Suppressor macrophage (primary cell): ENCODE measurements at regions not wholly inside any gene's neighbourhood (a gene's known extent, or its start where the extent isn't known, plus 50 kb on each side); places are given as distances from the start of the nearest gene placed in this dataset.
"Not testable (repeated sequence)": the region's sequence is repeated elsewhere in the genome, so short reads cannot be mapped to it uniquely, and the experiment has no call there.

ENCODE experiments used
- DNase-seq, 4 experiments: peaks; one replicate each; pipeline ENCODE4 v3.0.0-alpha.2; 2020 to 2022

DNA sequence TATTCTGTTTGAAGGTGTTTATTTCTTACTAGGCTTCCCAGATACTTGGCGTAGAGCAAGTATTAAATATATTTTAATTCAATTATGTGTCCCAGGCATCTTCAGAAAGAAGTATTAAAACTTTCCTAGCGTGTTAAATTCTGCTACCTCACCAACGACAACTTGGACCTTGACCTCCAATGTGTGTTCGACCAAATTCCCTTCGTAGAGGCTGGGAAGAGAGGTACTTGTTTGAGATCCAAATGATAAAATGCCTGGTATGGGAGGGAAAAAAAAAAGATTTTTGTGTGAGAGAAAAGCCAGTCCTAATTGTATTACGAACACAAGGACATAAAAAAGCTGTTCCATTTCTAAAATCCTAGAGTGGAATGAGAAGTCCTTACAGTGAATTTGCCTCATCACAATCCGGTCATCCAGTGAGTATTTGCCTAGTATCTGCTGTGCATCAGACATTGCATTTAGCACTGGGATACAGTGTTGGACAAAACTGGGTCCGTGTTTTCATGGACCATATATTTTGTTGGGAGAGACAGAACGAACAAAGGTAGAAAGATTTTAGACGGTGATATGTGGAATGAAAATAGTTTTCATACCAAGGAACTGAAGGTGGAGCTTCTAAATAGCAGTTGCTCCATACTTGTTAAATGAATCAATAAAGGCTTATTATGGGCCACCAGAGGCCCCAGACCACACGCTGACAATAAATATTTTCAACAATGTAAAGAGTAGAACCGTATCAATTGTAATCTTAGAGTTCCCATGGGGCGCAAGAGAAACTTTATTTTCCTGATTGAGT is 103.1 kb downstream of the KIF4B start:
- no peak for DNase-seq

DNA sequence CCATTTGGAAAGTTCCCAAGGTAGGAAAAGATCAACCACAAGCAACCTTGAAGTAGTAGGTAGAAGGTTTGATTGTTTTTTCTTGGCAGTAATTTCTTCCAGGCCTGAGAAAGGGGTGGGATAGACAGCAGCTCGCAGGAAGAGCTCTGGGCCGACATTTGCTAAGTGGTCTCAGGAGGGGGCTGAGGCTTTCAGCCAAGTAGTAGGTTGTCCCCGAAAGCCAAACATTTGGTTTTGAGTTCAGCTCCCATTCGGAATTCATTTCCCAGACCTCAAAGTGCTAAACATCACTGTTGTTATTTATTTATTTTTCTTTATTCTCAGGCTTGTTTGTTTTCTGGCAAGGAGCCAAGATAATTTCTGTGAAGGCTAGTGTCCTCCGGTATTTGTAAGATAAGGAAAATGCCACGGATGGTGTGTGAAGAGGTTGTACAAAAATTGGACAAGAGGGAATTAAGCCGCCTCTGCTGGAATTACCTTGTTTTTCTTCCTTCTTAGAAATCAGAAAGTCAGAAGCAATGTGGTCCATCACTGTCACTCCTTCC is 112.1 kb downstream of the KIF4B start:
- DNase-seq: no peak

DNA sequence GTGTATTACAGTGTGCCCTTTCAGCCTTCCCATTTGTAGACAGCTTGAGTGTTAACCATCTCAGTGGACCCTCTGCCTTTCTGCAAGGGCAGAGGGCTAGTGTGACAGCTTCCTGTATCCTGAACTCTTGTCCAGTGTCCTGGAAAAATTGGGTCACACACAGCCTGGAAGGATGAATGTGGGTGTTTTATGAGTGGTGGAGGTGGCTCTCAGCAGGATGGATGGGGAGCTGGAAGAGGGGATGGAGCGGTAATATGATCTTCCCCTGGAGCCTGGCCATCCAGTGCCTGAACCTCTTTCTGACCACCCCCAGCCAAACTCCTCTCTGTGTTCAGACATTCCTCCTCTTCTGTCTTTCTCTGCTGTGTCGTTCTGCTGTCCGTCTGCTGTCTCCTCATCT is 113.0 kb downstream of the KIF4B start:
- no peak for DNase-seq

DNA sequence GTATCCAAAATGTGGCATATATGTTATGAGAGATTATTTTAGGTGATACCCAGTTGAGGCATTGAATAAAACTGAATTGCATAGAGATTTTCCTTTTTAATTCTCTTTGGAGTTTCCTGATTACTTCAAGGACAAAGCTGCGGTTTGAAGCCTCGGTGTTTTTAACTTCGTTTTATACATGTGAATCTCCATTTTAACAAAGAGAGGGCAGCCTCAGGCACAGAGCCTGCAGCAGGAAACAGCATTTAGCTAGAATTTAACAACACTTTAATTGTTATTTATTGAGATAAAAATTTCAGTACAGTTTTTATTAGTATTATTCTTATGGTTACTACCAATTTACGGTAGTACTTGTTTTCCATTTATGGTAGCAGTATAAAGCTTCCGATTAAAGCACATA is 114.0 kb downstream of the KIF4B start:
- DNase-seq: no peak

DNA sequence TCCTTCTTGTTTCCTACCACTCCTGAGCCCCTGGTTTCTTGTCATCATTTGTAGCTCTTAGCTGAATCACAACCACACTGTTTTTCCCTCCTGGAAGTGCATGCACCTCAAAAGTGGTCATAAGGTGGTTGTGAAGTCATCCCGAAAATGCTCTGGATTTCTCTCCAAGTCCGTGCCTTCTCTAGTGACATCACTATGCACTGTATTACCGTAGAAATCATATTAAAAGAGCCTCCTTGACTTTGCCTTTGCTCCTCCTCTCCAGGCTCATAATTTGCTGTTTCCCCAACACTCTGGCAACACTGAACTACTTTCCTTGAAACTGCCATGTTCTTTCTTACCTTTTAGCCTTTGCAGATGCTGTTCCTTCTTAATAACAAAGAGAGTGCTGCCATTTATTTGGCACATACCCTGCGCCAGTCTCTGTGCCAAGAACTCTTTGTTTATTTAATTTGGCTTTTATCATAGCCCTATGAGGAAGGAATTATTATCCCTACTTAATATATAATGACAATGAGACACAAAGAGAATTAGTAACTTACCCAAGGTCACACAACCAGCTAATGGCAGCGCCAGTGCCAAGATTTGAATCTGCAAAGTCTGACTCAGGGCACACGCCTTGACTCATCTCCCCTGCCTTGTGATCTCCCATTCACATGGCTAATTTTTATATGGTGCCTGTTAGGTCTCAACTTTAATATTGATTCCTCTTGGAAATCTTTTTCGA is 115.4 kb downstream of the KIF4B start:
- DNase-seq: no peak

DNA sequence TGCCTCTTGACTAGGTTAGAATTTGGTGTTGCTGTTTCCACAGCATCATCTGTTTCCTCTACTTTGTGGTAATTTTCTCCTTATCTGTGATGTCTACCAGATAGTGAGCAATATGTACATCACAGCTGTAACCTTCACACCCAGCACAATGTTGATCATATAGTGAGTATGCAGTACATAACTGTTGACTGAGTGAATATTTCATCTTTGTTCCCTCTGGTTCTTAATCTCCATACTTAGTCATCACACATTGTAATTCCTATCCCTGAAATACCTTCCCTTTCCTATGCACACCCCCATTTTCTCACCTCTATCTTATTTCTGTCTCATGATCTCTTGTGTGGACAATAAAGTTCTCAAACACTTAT is 115.9 kb downstream of the KIF4B start:
- no peak for DNase-seq

DNA sequence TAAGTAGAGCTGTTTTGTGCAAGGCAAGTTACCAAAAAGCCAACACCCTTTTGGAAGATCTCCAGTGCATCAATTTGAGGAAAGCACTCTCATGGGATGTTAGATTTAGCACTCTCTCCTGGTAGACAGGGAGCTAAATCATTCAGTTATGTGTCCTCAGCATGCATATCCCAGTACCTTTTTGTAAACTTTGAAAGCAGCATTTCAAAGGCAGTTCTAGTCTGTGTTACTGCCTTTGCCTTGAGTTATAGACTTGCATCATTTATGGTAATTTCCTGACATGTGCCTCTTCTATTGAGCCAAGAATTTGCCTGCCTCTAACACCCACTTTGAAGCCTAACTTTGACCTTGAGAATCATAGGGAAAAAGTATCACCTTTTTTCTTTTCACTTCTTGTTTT is 120.6 kb downstream of the KIF4B start:
- DNase-seq: no peak

DNA sequence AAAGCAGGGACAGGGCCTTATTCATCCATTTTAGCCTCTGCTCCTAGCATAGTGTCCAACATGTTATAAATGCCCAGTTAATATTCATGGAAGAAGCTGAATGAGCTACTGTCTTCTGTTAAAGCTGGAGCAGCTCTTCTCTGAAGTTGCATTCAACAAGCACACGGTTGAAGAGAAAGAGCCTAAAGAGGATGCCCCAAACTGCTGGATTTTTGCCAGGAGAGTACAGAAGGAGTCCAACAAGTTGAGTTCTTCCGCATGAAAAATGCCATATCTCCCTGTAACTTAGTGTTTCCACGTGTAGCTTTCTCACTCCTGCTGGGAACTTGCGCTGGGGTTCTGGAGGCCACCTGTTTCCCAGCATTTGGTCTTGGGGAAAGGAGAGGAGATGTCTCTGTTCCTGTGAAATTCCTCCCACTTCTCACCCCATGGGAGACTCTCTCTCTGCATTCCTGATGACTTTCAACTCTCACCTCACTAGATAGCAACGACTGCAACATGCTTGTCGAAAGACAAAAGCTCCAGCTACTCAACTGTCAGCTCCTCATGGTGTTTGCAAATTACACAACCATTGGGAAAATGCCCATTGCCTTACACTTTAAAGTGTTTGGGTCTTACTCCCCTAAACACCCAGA is 122.8 kb downstream of the KIF4B start:
- no peak for DNase-seq

DNA sequence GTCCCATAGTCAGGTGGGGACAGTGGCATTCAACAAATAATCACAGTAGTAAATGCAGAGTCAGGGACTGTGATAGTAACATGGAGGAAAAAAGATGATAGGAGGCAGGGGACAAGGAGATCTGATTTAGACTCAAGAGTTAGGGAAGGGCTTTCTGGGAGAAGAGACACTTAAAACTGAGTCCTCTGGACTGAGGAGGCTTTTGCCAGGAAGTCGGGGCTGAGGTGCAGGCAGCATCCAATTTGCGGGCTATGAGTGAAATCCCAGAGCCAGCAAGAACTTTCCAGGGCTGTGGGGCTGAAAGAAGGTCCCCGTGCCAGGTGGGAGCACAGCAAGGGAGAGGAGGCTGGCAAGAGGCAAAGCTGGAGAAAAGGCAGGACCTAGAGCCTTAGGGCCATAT is 124.1 kb downstream of the KIF4B start:
- DNase-seq: no peak

DNA sequence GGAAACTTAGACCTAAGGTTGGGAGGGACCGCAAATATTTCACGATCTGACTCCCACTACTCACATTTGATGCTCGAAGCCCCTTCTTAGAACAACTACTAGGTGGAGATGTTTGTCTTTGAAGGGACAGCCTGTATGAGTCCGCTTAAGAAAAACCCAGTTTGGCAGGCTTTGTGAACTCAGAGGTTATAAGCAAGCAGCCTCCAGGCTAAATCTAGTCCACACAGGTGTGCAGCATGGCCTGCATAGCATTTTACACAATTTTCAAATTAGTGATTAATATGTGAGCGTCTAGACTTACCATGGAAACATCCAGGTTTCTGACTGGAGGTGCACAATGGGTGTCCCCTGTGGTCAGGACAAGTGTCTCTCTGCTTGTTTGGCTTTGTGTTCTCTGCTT is 127.1 kb downstream of the KIF4B start:
- no peak for DNase-seq

DNA sequence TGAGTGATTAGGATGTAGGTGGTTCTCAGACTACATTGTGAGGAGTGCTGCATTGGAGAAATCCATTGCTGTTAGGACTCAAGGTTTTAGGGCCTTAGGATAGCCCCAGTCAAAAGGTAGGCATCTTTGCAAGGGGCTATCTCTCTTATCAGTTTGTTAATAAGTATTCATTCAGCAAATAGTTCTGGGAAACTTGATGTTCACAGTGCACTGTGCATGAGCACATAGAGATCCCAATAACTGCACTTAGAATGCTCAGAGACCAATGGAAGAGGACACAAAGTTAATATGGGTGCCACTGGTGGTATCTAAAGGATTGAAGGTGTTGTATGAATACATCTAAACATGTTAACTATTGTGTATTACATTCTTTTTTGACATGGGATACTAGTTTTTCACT is 131.4 kb downstream of the KIF4B start:
- DNase-seq: no peak

DNA sequence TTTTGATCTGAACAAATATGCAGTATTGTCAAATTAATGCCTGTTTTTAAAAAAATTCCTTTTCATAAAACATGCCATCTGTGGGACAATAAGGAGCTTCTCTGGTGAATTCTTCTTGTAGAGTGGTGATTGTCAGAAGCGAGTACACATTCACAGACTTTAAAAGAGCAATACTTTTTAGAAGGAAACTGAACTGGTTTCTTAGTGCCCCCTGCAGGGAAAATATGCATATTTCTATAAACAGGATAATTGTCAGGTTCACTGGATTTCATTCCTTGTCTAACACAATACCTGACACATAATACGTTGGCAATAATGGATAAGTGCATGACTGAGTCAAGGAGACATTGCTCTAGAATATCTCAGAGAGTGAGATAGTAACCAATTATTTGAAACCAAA is 133.7 kb downstream of the KIF4B start:
- peak in 2 of 4 experiments; percentile 3 to 6 for DNase-seq

DNA sequence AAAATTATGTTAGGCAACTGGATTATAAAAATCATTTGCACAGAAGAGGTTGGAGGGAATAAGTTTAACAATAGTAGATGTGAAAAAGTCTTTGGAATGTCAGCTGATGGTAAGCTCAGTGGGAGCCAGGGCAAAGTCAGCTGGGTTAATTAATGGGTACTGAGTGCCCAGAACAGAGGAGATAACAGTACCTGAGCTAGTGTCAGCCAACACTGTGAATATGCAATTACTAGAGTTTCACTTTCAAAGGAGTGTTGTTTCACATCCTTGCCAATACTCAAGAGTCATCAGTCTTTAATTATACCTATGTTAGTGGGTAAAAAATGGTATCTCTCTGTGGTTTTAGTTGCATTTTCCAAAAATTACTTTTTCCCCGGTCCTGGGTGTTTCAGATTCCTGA is 135.1 kb downstream of the KIF4B start:
- no peak for DNase-seq

DNA sequence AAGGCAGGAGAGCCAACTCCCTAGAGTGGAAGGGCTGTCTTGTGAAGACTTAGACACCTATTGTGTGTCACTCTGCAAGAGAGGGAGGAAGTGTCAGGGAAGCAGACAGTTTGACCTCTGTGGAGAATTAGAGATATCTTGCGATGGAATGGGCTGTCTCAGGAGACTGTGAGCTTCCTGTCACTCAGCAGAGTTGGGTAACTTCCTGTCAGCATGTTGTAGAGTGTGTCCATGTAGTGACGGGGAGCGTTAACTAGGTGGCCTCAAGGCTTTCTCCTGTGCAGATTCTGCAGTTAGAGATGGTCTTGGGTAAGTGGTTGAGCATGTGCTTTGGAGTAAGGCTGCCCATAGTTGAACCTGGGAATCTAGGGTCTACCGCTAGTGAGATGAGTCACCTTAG is 136.5 kb downstream of the KIF4B start:
- DNase-seq: peak in 3 of 4 experiments; percentile 3 to 11 (median 5)

DNA sequence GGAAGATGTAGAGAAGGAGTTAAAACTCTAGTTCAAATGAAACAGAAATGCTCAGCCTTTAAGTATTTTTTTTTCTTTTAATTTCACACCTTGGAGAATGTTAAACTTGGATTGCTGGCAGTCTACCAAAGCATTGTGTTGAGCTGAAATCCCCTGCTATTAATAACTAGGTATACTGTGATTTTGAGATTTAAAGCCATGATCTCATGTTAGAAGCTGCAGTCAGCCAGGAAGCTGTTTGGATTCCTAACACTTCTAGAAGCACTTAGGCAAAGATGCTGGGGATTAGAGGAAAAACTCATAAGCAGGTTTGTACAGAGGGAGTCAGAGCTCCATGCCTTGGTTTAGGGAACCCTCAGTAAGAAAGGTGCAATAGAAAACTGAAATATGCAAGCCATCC is 141.4 kb downstream of the KIF4B start:
- DNase-seq: no peak

DNA sequence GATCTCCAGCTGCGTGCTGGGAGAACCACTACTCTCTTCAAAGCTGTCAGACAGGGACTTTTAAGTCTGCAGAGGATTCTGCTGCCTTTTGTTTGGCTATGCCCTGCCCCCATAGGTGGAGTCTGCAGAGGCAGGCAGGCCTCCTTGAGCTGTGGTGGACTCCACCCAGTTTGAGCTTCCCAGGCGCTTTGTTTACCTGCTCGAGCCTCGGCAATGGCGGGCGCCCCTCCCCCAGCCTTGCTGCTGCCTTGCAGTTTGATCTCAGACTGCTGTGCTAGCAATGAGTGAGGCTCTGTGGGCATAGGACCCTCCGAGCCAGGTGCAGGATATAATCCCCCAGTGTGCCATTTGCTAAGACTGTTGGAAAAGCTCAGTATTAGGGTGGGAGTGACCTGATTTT is 149.5 kb downstream of the KIF4B start:
- not testable (repeated sequence) for DNase-seq

DNA sequence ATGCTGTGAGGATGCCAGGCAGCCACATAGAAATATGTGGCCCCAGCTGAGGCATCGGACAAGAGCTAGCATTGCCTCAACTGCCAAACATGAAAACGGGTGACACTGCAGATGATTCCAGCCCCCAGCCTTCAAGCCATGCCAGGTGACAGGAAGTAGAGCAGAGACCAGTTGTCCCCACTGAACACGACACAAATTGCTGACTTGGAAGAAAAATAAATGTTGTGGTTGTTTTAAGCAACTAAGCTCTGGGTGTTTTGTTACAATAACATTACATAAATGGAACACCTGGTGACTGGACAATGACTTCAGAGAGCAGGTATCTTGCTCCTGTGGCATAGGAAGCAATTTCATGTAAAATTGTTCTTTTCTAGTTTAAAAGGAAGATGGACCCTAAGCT is 154.2 kb downstream of the KIF4B start:
- no peak for DNase-seq

DNA sequence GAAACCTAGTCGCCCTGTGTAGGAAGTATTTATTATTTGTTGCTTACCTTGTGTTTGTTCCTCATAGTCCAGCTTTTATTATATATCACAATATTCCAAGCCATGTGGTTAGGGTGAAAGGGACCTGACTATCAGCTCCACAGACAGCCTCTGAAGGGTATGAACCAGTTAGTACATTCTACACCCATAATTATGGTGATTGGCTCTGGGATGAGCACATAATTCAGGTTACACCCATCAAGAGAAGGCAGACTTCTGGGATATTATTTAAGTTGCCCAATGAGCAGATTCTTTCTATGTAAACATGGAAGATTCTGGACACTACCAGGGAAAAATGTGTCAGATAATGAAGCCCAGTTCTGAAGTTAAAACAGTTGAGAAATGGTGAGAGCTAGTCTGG is 168.0 kb downstream of the KIF4B start:
- DNase-seq: no peak

DNA sequence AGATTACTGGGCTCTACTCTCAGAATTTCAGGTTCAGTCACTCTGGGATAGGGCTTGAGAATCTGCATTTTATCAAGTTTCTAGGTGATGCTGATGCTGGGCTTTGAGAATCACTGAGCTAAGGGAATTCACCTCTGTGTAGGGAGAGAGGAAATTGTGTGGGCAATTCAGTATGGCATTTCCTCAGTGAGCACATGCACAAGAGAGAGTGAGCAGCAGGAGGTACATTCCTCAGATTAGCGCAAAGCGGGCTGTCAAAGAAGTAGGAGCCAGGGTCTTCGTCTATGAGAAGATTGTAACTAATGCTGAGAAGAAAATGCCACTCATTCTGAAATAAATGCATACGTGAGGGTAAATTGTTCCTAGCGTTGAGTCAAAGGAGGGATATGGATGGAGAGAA is 175.9 kb downstream of the KIF4B start:
- no peak for DNase-seq

DNA sequence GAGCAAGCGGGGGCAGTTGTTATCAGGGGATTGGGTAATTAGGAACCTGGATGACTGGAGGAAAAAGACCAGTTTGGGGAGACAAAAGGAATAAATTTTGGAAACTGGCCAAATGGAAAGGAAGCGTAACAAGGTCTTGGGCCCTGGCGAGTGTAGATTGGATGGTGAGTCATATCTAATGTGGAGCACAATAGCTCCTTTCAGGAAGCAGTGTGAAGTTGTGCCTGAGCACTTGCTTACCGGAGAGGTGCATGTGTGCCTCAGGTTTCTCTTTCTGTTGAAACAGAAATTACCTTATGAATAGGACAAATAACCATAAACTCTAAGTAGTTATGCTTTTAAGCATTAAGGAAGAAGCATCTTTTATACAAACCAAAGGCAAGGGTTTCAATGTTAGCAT is 176.4 kb downstream of the KIF4B start:
- no peak for DNase-seq

DNA sequence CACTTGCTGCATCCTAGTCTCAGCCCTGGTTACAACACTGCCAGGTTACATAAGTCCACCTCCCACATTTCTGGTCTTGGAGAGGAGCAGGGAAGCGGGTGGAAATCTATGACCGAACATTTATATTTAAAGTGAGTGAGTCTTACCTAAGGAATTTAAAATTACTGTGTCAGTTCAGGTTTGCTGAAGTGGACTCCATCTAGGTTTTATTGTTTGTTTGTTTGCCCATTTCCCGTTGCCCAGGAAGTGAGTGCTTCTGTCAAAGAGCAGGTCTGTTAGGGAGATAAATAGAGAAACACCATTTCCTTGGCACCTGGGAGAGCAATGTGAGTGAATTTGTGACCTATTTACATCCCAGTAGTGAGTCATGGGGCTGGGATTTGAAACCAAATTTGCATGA is 179.5 kb downstream of the KIF4B start:
- DNase-seq: no peak

DNA sequence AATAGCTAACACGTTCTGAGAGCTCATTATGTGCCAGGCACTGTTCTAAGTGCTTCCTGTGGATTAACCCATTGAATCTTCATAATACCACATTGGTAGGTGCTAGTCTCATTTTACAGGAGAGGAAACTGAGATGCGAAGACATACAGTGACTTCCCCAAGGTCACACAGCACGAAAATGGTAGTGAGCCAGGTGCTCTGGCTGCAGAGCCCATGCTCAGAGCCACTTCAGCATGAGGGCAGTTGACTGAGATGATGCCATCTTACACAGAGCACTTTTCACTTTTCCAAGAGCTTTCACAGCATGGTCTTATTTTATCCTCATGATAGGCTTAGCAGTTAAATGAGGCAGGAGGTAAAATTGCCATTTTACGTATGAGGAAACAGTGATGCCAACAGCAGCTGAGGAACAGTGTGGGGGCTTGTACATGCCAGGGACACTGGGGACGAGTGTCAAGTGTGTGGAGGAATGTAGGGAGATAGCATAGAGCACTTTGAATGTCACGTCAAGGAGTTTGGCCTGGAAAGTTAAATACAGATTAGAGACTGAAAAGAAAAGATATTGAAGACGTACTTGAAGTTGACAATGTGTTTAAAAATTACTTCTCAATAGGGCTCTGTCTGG is 180.0 kb downstream of the KIF4B start:
- DNase-seq: no peak

DNA sequence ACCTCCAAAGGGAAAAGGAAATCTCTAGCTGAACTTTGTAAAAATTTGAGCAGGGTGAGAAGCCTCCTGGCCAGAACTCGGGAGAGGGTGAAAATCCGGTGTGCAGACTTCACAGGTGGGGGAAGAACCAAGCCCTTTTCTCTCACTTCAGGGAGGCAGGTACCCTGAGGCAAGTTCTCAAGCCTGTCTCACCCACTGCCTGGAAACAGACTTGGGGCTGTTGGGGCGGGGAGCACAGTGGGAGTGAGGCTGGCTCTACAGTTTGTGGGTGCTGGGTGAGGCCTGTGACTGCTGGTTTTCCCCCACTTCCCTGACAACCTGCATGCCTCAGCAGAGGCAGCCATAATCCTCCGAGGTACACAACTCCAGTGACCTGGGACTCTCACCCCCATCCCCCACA is 187.1 kb downstream of the KIF4B start:
- no peak for DNase-seq
